SK-N-MC (cell line): ENCODE measurements at regions not wholly inside any gene's neighbourhood (a gene's known extent, or its start where the extent isn't known, plus 50 kb on each side); places are given as distances from the start of the nearest gene placed in this dataset.

Source experiments
- EZH2 ChIP-seq: fragments of 200-600 bp; sonication (generic); IDR thresholded peaks from one replicate; pipeline ENCODE4 v1.6.1; 2017; ENCODE audit warnings: antibody characterized with exemption
- POLR2AphosphoS5 ChIP-seq: IDR thresholded peaks from 2 replicates; pipeline ENCODE4 v1.6.1; 2012; ENCODE audit warnings: mild to moderate bottlenecking, low read depth, low read length, borderline replicate concordance

DNA sequence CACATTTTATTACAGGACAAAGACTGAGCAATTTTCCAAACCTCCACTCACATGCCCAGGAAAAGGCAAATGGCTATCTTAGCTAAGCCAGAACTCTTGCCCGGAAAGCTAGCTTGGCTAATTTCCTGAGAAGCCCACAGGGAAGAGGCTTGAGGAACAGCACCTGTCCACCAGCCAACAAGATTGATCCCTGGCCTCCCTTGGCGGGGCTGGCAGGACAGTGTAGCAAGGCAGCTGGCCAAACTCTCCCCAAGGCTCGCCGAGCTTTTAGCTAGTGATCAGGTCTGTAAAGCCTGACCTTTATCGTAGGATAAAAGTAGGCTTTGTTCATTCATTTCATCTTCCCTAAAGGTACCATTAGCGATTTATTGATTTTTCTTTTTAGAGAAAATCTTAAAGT, 101.4 kb downstream of the UQCRFS1 start:
- TF ChIP-seq POLR2AphosphoS5 (no peak), EZH2 (no peak)
